PC-3 (cell line): ENCODE measurements at regions not wholly inside any gene's neighbourhood (a gene's known extent, or its start where the extent isn't known, plus 50 kb on each side); places are given as distances from the start of the nearest gene placed in this dataset.

Experiments
- EZH2 ChIP-seq: fragments of 300-600 bp; sonication (generic); IDR thresholded peaks from one replicate; pipeline ENCODE4 v1.6.1; 2017; ENCODE audit warnings: antibody characterized with exemption, mild to moderate bottlenecking, low read length; ENCODE audit not compliant: unreplicated experiment
- TF ChIP-seq, protein P1 (sequence below): fragments of 300-600 bp; sonication (generic); conservative IDR thresholded peaks from 2 replicates; pipeline ENCODE4 v1.5.1; 2017; ENCODE audit warnings: antibody characterized with exemption, low read depth, mild to moderate bottlenecking, low read length

DNA sequence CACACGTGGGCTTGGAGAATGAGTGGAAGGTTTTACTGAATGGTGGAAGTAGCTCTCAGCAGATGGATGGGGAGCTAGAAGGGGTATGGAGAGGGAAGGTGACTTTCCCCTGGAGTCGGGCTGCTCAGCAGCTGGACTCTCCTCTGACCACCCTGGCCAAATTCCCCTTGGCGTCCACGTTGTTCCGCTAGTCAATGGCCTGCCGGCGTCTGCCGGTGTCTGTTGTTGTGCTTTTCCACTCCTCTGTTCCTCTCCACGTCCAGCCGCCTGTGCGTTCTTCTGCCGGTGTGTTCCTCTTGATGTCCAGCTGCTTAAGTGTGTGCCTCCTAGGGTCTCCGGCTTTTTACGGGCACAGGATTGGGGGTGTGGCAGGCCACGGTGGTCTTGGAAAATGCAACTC lies 203.5 kb downstream of the MYRFL start:
- TF ChIP-seq, protein P1, sequence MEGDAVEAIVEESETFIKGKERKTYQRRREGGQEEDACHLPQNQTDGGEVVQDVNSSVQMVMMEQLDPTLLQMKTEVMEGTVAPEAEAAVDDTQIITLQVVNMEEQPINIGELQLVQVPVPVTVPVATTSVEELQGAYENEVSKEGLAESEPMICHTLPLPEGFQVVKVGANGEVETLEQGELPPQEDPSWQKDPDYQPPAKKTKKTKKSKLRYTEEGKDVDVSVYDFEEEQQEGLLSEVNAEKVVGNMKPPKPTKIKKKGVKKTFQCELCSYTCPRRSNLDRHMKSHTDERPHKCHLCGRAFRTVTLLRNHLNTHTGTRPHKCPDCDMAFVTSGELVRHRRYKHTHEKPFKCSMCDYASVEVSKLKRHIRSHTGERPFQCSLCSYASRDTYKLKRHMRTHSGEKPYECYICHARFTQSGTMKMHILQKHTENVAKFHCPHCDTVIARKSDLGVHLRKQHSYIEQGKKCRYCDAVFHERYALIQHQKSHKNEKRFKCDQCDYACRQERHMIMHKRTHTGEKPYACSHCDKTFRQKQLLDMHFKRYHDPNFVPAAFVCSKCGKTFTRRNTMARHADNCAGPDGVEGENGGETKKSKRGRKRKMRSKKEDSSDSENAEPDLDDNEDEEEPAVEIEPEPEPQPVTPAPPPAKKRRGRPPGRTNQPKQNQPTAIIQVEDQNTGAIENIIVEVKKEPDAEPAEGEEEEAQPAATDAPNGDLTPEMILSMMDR, result no peak
- TF ChIP-seq EZH2, result no peak
